ENCODE measurements at regions not wholly inside any gene's neighbourhood (a gene's known extent, or its start where the extent isn't known, plus 50 kb on each side); places are given as distances from the start of the nearest gene placed in this dataset.

DNA sequence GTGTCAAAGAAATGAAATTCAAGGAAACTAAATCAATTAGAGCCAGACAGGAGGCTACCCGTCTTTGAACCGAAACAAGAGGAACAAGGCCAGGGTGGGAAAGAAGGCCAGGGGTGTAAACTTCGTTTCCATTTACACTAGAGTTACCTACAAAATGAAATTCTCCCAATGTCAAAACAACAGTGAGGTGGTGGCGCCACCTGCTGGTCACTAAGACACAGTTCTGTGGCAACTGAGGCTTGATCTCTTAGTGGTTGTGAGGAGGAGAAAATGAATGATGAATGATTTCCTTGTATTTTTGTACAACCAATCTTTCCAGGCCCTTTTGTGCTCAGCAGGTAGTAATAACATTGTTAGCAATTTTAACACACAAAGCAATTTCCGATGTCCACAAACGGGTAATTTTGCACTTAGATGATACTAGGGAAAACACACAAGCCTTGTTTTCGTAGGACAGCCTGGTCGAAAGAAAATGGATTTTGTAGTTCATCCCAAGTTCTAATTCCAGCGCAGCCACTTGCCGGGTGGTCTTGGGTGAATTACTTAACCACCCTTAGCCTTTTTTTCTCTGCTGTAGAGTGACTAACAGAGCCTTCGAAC lies 54.8 kb upstream of the SOD1 start:
- TF ChIP-seq, protein P1, sequence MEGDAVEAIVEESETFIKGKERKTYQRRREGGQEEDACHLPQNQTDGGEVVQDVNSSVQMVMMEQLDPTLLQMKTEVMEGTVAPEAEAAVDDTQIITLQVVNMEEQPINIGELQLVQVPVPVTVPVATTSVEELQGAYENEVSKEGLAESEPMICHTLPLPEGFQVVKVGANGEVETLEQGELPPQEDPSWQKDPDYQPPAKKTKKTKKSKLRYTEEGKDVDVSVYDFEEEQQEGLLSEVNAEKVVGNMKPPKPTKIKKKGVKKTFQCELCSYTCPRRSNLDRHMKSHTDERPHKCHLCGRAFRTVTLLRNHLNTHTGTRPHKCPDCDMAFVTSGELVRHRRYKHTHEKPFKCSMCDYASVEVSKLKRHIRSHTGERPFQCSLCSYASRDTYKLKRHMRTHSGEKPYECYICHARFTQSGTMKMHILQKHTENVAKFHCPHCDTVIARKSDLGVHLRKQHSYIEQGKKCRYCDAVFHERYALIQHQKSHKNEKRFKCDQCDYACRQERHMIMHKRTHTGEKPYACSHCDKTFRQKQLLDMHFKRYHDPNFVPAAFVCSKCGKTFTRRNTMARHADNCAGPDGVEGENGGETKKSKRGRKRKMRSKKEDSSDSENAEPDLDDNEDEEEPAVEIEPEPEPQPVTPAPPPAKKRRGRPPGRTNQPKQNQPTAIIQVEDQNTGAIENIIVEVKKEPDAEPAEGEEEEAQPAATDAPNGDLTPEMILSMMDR (IDR thresholded peaks at IDR 0.05; ENCODE audit: control extremely low read depth in 1 of 3, insufficient read depth in 1 of 3, low read depth in 1 of 3, low read length in 3 of 3): peak; percentile 70 to 87 (median 84)
- TF ChIP-seq ATF3 (IDR thresholded peaks at IDR 0.05; ENCODE audit: insufficient read depth, low read depth, low read length): no peak
- no peak for TF ChIP-seq MAFK (IDR thresholded peaks at IDR 0.05; ENCODE audit: low read depth, low read length)
- TF ChIP-seq SIRT6 (IDR thresholded peaks at IDR 0.05; ENCODE audit: low read length): no peak
- TF ChIP-seq POLR2AphosphoS5 (IDR thresholded peaks at IDR 0.05; ENCODE audit: low read depth, low read length): no peak
- no peak for TF ChIP-seq CEBPB (IDR thresholded peaks at IDR 0.05; ENCODE audit: low read depth, low read length)
